ENCODE measurements at regions not wholly inside any gene's neighbourhood (a gene's known extent, or its start where the extent isn't known, plus 50 kb on each side); places are given as distances from the start of the nearest gene placed in this dataset.

DNA sequence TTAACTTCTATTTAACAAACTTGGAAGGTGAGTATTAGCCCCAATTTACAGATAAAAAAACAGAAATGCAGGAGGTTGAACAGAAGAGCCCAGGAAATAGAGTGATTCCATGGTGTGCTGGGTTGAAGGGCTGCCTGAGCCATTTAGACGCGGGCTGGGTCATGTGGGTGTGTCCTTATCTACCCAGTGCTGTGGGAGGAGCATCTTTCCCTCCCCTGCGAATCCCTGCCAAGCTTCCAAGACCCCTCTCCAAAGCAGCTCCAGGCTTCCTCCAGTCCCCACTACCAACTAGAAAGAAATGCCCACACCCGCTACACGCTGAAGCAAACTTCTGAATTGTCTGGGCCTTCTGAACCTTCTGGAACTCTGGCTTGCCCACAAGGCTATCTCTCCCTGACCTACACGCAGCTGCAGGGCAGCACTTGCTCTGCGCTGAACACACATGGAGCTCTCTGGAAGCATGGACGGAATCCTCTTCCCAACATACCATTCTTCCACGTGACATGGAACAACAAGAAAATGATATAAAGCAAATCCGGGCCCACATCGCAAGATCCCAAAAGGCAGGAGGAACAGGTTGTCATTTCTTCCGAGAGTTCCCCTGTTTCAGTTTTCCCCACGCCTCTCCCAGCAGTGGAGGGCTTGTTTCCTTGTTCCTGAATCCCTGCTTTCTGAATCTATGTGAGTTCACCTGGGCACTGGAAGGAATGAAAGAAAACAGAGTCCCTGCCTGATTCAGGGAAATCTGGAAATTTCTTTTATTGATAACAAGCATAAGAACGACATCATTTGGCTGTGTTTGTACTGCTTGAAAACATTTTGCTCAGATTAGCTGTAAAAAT is 562.7 kb upstream of the ID2 start:
- H3K4me3 ChIP-seq (ENCODE audit: low read depth, low read length) = no peak overlapping the region
- DNase-seq (ENCODE audit: low read depth) = no peak
- TF ChIP-seq POLR2A (IDR thresholded peaks at IDR 0.05; ENCODE audit: extremely low read depth, insufficient read length) (no peak), MYC (IDR thresholded peaks at IDR 0.05; ENCODE audit: low read depth, low read length) (no peak), CTCF (IDR thresholded peaks at IDR 0.05; ENCODE audit: low read depth, low read length) (no peak), MAX (IDR thresholded peaks at IDR 0.05; ENCODE audit: low read depth, low read length) (no peak)

GRCh38 chr2:8119782-8120505 is 561.9 kb upstream of the ID2 start:
- TF ChIP-seq MAX (IDR thresholded peaks at IDR 0.05; ENCODE audit: low read depth, low read length) = no peak
- TF ChIP-seq CTCF (IDR thresholded peaks at IDR 0.05; ENCODE audit: low read depth, low read length) = no peak
- TF ChIP-seq MYC (IDR thresholded peaks at IDR 0.05; ENCODE audit: low read depth, low read length) = no peak
- TF ChIP-seq POLR2A (IDR thresholded peaks at IDR 0.05; ENCODE audit: extremely low read depth, insufficient read length) = no peak
- no peak overlapping the region for H3K4me3 ChIP-seq (ENCODE audit: low read depth, low read length)
- no peak for DNase-seq (ENCODE audit: low read depth)

DNA sequence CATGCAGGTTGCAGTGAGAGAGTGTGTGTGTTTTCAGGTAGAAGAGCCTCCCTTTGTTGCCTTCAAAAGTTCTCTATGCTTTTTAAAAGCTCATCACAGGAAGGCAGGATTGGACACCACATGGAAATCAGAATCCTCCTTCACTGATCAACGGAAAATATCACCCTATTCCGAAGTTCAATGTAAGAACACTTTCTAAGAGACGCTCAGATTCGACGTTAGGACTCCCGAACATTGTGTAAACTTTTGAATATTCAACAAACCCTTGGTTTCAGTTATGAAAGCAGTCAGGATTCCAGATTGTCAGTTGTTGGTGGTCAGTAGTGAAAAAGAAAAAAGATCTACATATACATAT is 561.4 kb upstream of the ID2 start:
- TF ChIP-seq MAX (IDR thresholded peaks at IDR 0.05; ENCODE audit: low read depth, low read length) (no peak), MYC (IDR thresholded peaks at IDR 0.05; ENCODE audit: low read depth, low read length) (no peak), POLR2A (IDR thresholded peaks at IDR 0.05; ENCODE audit: extremely low read depth, insufficient read length) (no peak), CTCF (IDR thresholded peaks at IDR 0.05; ENCODE audit: low read depth, low read length) (no peak)
- H3K4me3 ChIP-seq (ENCODE audit: low read depth, low read length) = no peak overlapping the region
- DNase-seq (ENCODE audit: low read depth) = no peak

GRCh38 chr2:8121022-8121825 is 560.6 kb upstream of the ID2 start:
- TF ChIP-seq MYC (IDR thresholded peaks at IDR 0.05; ENCODE audit: low read depth, low read length) (no peak), CTCF (IDR thresholded peaks at IDR 0.05; ENCODE audit: low read depth, low read length) (no peak), MAX (IDR thresholded peaks at IDR 0.05; ENCODE audit: low read depth, low read length) (no peak)
- no peak for DNase-seq (ENCODE audit: low read depth)
- H3K4me3 ChIP-seq (ENCODE audit: low read depth, low read length) = no peak overlapping the region

- TF ChIP-seq MYC (IDR thresholded peaks at IDR 0.05; ENCODE audit: low read depth, low read length) = no peak
- no peak for TF ChIP-seq MAX (IDR thresholded peaks at IDR 0.05; ENCODE audit: low read depth, low read length)
- TF ChIP-seq CTCF (IDR thresholded peaks at IDR 0.05; ENCODE audit: low read depth, low read length) = no peak
- no peak for TF ChIP-seq POLR2A (IDR thresholded peaks at IDR 0.05; ENCODE audit: extremely low read depth, insufficient read length)
- H3K4me3 ChIP-seq (ENCODE audit: low read depth, low read length) = no peak overlapping the region
- no peak for DNase-seq (ENCODE audit: low read depth)
Observed at GRCh38 chr2:8121826-8122513, 559.9 kb upstream of the ID2 start.

Data from NB4 (cell line).